Suprapubic skin (tissue), 4 donors: ENCODE measurements at regions not wholly inside any gene's neighbourhood (a gene's known extent, or its start where the extent isn't known, plus 50 kb on each side); places are given as distances from the start of the nearest gene placed in this dataset.

Experiments
- CTCF ChIP-seq, 2 donors: fragments of 200-600 bp in 1 of 2; fragments of 450-650 bp in 1 of 2; sonication (generic) in 1 of 2; IDR thresholded peaks; one replicate each; pipeline ENCODE4 v1.5.1; 2016 to 2019; ENCODE audit warnings: antibody characterized with exemption in 2 of 2, mild to moderate bottlenecking in 1 of 2, moderate library complexity in 1 of 2
- POLR2A ChIP-seq, 2 donors: fragments of 450-650 bp; IDR thresholded peaks; one replicate each; pipeline ENCODE4 v1.6.1; 2017; ENCODE audit warnings: antibody characterized with exemption in 2 of 2, mild to moderate bottlenecking in 2 of 2, moderate library complexity in 2 of 2
- POLR2AphosphoS5 ChIP-seq, 3 donors: sonication (generic); formaldehyde crosslinking; IDR thresholded peaks; one replicate each; pipeline ENCODE4 v1.6.1; 2017; ENCODE audit warnings: antibody characterized with exemption in 3 of 3

DNA sequence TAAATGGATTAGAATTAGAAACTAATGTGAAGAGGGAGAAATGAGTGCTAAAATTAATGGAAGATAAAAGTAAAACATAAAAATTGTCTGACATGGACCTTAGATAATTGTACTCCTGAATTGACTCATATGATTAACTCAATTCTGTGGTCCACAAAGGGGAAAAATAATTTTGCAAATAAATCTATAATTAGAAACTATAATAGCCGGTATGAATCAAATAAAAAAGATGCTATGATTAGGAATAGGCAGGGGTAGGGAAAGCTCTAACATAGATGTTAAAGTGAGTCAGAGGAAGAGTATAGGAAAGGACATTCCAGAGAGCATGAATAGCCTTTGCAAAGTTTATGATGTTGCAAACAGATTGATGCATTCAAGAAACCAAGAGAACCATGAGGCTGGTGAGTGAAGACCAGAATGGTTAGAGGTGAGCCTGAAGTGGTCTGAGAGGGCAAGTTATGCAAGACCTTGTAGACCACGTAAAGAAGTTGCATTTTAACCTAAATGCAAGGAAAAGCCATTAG lies 262.1 kb upstream of the CA10 start:
- TF ChIP-seq CTCF (IDR thresholded peaks at IDR 0.05) (no peak), POLR2A (IDR thresholded peaks at IDR 0.05) (no peak), POLR2AphosphoS5 (IDR thresholded peaks at IDR 0.05) (no peak)
